BE2C (cell line): ENCODE measurements at regions not wholly inside any gene's neighbourhood (a gene's known extent, or its start where the extent isn't known, plus 50 kb on each side); places are given as distances from the start of the nearest gene placed in this dataset.

ENCODE experiments used
- DNase-seq: peaks from one replicate; pipeline ENCODE4 v3.0.0-alpha.2; 2020
- H3K27me3 ChIP-seq: fragments of 250-450 bp; sonication (Bioruptor Pico); 2 replicates; pipeline ENCODE4 v1.5.1; 2020; ENCODE audit warnings: mild to moderate bottlenecking
- H3K36me3 ChIP-seq: fragments of 250-450 bp; sonication (Bioruptor Pico); 2 replicates; pipeline ENCODE4 v1.5.1; 2020; ENCODE audit warnings: mild to moderate bottlenecking
- H3K4me1 ChIP-seq: fragments of 250-450 bp; sonication (Bioruptor Pico); 2 replicates; pipeline ENCODE4 v1.5.1; 2020
- H3K4me3 ChIP-seq: 2 replicates; pipeline ENCODE4 v1.5.1; 2011; ENCODE audit warnings: low read depth, low read length
- H3K9me3 ChIP-seq: fragments of 250-450 bp; sonication (Bioruptor Pico); 2 replicates; pipeline ENCODE4 v1.5.1; 2020
- CTCF ChIP-seq: IDR thresholded peaks from 2 replicates; pipeline ENCODE4 v1.5.1; 2012; ENCODE audit warnings: mild to moderate bottlenecking, low read depth, low read length

GRCh38 chr2:193521523-193521922, 1326.8 kb upstream of the TMEFF2 start:
- TF ChIP-seq CTCF: no peak
- DNase-seq: no peak

GRCh38 chr2:193520709-193521458, 1326.2 kb upstream of the TMEFF2 start:
- TF ChIP-seq CTCF: no peak
- H3K9me3 ChIP-seq: no peaks in the 10 kb centered on the region
- H3K4me3 ChIP-seq: no peak overlapping the region
- H3K4me1 ChIP-seq: no peaks in the 10 kb centered on the region
- no peak for DNase-seq
- no peaks in the 10 kb centered on the region for H3K36me3 ChIP-seq
- no peaks in the 10 kb centered on the region for H3K27me3 ChIP-seq

More at GRCh38 chr2:193521523-193521922, 1326.8 kb upstream of the TMEFF2 start:
- no peak overlapping the region for H3K4me3 ChIP-seq
- H3K9me3 ChIP-seq: no peaks in the 10 kb centered on the region
- no peaks in the 10 kb centered on the region for H3K4me1 ChIP-seq
- no peaks in the 10 kb centered on the region for H3K27me3 ChIP-seq
- H3K36me3 ChIP-seq: no peaks in the 10 kb centered on the region

- no peaks in the 10 kb centered on the region for H3K27me3 ChIP-seq
- H3K9me3 ChIP-seq: no peaks in the 10 kb centered on the region
- TF ChIP-seq CTCF: no peak
- H3K36me3 ChIP-seq: no peaks in the 10 kb centered on the region
- H3K4me1 ChIP-seq: no peaks in the 10 kb centered on the region
- no peak for DNase-seq
- no peak overlapping the region for H3K4me3 ChIP-seq
Measured at GRCh38 chr2:193518041-193518817, 1323.5 kb upstream of the TMEFF2 start.

- H3K4me1 ChIP-seq: no peaks in the 10 kb centered on the region
- no peaks in the 10 kb centered on the region for H3K9me3 ChIP-seq
- no peak overlapping the region for H3K4me3 ChIP-seq
- no peak for DNase-seq
- no peaks in the 10 kb centered on the region for H3K36me3 ChIP-seq
- H3K27me3 ChIP-seq: no peaks in the 10 kb centered on the region
- no peak for TF ChIP-seq CTCF
Measured at GRCh38 chr2:193517615-193518014, 1322.9 kb upstream of the TMEFF2 start.

GRCh38 chr2:193506035-193506434, 1311.3 kb upstream of the TMEFF2 start:
- Histone ChIP-seq H3K4me1 (no peaks in the 10 kb centered on the region), H3K9me3 (no peaks in the 10 kb centered on the region), H3K4me3 (no peak overlapping the region), H3K36me3 (no peaks in the 10 kb centered on the region), H3K27me3 (no peaks in the 10 kb centered on the region)
- no peak for DNase-seq
- TF ChIP-seq CTCF: no peak

- Histone ChIP-seq H3K4me3 (no peak overlapping the region), H3K27me3 (no peaks in the 10 kb centered on the region), H3K9me3 (no peaks in the 10 kb centered on the region), H3K4me1 (no peaks in the 10 kb centered on the region), H3K36me3 (no peaks in the 10 kb centered on the region)
- no peak for TF ChIP-seq CTCF
- no peak for DNase-seq
Measured at GRCh38 chr2:193505620-193506019, 1310.9 kb upstream of the TMEFF2 start.
